Astrocyte (in vitro differentiated cells and primary cell): ENCODE measurements at regions not wholly inside any gene's neighbourhood (a gene's known extent, or its start where the extent isn't known, plus 50 kb on each side); places are given as distances from the start of the nearest gene placed in this dataset.

ENCODE experiments used
- DNase-seq: peaks from one replicate; pipeline ENCODE4 v3.0.0-alpha.2; 2010; ENCODE audit warnings: low read depth
- FAIRE-seq: peaks from 2 replicates; lab custom pipeline; 2011; peaks lifted over from hg19 to GRCh38; lab: Jason Lieb, UNC
- H2AFZ ChIP-seq: 2 replicates; pipeline ENCODE4 v1.6.0; 2012; ENCODE audit warnings: low read depth, low read length, inconsistent platforms
- H3K27ac ChIP-seq: 2 replicates; pipeline ENCODE4 v1.5.1; 2011; ENCODE audit warnings: low read depth, low read length, inconsistent platforms
- H3K27me3 ChIP-seq: 2 replicates; pipeline ENCODE4 v1.6.0; 2011; ENCODE audit warnings: low read length, inconsistent platforms; ENCODE audit not compliant: insufficient read depth
- H3K36me3 ChIP-seq: 2 replicates; pipeline ENCODE4 v1.5.1; 2011; ENCODE audit warnings: low read length, inconsistent platforms; ENCODE audit not compliant: insufficient read depth
- H3K4me1 ChIP-seq: 2 replicates; pipeline ENCODE4 v1.5.1; 2011; ENCODE audit warnings: low read length, inconsistent platforms; ENCODE audit not compliant: insufficient read depth
- H3K4me2 ChIP-seq: 2 replicates; pipeline ENCODE4 v1.6.0; 2012; ENCODE audit warnings: low read length, inconsistent platforms
- H3K4me3 ChIP-seq: 2 replicates; pipeline ENCODE4 v1.5.1; 2011; ENCODE audit warnings: low read depth, mild to moderate bottlenecking, low read length, inconsistent platforms; ENCODE audit not compliant: insufficient read depth
- H3K79me2 ChIP-seq: 2 replicates; pipeline ENCODE4 v1.6.0; 2012; ENCODE audit warnings: mild to moderate bottlenecking, low read length, inconsistent platforms; ENCODE audit not compliant: insufficient read depth
- H3K9ac ChIP-seq: 2 replicates; pipeline ENCODE4 v1.6.0; 2012; ENCODE audit warnings: mild to moderate bottlenecking, low read length, inconsistent platforms
- H3K9me3 ChIP-seq: 2 replicates; pipeline ENCODE4 v1.5.1; 2012; ENCODE audit warnings: low read depth, mild to moderate bottlenecking, low read length, inconsistent platforms; ENCODE audit not compliant: insufficient read depth
- H4K20me1 ChIP-seq: 2 replicates; pipeline ENCODE4 v1.6.0; 2012; ENCODE audit warnings: low read length, inconsistent platforms; ENCODE audit not compliant: insufficient read depth
- H3K27ac Mint-ChIP-seq: one replicate; pipeline ENCODE4 v1.8.0; 2021; ENCODE audit warnings: mild to moderate bottlenecking, mixed read lengths; ENCODE audit not compliant: unreplicated experiment
- H3K27me3 Mint-ChIP-seq: one replicate; pipeline ENCODE4 v1.8.0; 2021; ENCODE audit warnings: low read depth, mixed read lengths; ENCODE audit not compliant: unreplicated experiment
- H3K36me3 Mint-ChIP-seq: one replicate; pipeline ENCODE4 v1.8.0; 2021; ENCODE audit warnings: low read depth, mixed read lengths; ENCODE audit not compliant: unreplicated experiment
- H3K4me1 Mint-ChIP-seq: one replicate; pipeline ENCODE4 v1.8.0; 2021; ENCODE audit warnings: low read depth, mixed read lengths; ENCODE audit not compliant: unreplicated experiment
- H3K4me3 Mint-ChIP-seq: one replicate; pipeline ENCODE4 v1.8.0; 2021; ENCODE audit warnings: mild to moderate bottlenecking, moderate library complexity, mixed read lengths; ENCODE audit not compliant: unreplicated experiment
- H3K9me3 Mint-ChIP-seq: one replicate; pipeline ENCODE4 v1.8.0; 2021; ENCODE audit warnings: mild to moderate bottlenecking, mixed read lengths; ENCODE audit not compliant: unreplicated experiment
- EZH2 ChIP-seq: IDR thresholded peaks from 2 replicates; pipeline ENCODE4 v1.6.1; 2012; ENCODE audit warnings: mild to moderate bottlenecking, low read length, inconsistent platforms; ENCODE audit not compliant: insufficient read depth
- TF ChIP-seq, protein P1 (sequence below): IDR thresholded peaks from 2 replicates; pipeline ENCODE4 v1.5.1; 2011; ENCODE audit warnings: low read depth, mild to moderate bottlenecking, inconsistent platforms, low read length, moderate library complexity; ENCODE audit not compliant: insufficient read depth

DNA sequence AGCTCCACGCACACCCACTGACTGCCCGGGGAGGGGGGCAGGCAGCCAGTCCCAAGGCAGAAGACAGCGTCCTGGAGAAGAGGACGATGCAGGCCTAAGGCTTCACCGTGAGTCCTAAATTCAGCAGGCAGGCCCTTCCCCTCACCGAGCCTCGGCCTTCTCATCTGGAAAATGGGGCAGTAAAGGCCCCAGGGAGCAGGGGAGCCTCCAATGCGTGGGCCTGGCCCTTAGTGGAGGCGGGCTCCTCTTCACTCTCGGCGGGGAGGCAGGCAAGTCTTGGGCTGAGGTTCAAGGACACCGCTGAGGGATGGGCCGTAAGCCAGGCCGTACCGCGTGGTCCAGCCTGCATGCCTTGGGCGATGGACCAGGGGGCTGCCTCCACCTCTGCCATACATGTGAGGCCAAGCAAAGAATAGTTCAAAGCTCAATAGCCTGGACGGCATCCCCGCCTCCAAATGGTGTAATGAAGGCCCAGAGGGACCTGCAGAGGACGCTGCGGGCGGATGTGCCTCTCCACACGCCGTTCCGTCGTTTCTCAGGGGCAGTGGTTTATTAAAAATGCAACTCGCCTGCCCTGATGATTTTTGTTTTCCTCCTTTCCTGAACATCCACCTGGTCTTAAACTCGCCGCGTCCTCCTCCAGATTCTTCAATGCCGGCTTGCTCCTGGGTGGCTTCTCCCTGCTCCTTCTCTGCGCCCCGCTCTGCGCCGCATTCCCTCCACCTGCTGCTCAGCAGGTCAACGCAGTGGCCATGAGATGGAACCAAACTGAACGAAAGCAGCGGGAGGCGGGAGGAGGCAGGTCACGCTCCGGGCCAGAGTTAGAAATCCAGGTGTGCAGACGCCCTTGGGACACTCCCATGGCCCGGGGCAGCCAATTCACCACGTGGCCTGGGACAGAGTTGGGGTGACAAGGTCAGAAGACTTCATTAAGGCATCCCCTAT is 627.8 kb downstream of the TBC1D22A start:
- H3K9ac ChIP-seq, result no peak overlapping the region
- peaks cover 4% of the 10 kb centered on the region for H3K9me3 ChIP-seq
- peaks cover 11% of the 10 kb centered on the region for H3K9me3 Mint-ChIP-seq
- H3K27me3 ChIP-seq, result no peaks in the 10 kb centered on the region
- no peak overlapping the region for H3K4me3 ChIP-seq
- H3K36me3 Mint-ChIP-seq, result no peaks in the 10 kb centered on the region
- H3K4me1 Mint-ChIP-seq, result no peaks in the 10 kb centered on the region
- H2AFZ ChIP-seq, result no peak overlapping the region
- no peak overlapping the region for H3K4me3 Mint-ChIP-seq
- TF ChIP-seq, protein P1, sequence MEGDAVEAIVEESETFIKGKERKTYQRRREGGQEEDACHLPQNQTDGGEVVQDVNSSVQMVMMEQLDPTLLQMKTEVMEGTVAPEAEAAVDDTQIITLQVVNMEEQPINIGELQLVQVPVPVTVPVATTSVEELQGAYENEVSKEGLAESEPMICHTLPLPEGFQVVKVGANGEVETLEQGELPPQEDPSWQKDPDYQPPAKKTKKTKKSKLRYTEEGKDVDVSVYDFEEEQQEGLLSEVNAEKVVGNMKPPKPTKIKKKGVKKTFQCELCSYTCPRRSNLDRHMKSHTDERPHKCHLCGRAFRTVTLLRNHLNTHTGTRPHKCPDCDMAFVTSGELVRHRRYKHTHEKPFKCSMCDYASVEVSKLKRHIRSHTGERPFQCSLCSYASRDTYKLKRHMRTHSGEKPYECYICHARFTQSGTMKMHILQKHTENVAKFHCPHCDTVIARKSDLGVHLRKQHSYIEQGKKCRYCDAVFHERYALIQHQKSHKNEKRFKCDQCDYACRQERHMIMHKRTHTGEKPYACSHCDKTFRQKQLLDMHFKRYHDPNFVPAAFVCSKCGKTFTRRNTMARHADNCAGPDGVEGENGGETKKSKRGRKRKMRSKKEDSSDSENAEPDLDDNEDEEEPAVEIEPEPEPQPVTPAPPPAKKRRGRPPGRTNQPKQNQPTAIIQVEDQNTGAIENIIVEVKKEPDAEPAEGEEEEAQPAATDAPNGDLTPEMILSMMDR, result no peak
- TF ChIP-seq EZH2, result no peak
- no peak overlapping the region for H3K27ac Mint-ChIP-seq
- H3K27ac ChIP-seq, result no peak overlapping the region
- no peak for DNase-seq
- H3K27me3 Mint-ChIP-seq, result no peaks in the 10 kb centered on the region
- no peaks in the 10 kb centered on the region for H4K20me1 ChIP-seq
- no peak overlapping the region for H3K4me2 ChIP-seq
- no peaks in the 10 kb centered on the region for H3K4me1 ChIP-seq
- FAIRE-seq, result no peak
- H3K79me2 ChIP-seq, result no peaks in the 10 kb centered on the region
- H3K36me3 ChIP-seq, result no peaks in the 10 kb centered on the region

GRCh38 chr22:47389201-47389600 is 626.8 kb downstream of the TBC1D22A start:
- Mint-ChIP-seq H3K9me3 (peaks cover 11% of the 10 kb centered on the region), H3K4me3 (no peak overlapping the region), H3K27ac (no peak overlapping the region), H3K27me3 (no peaks in the 10 kb centered on the region), H3K4me1 (no peaks in the 10 kb centered on the region), H3K36me3 (no peaks in the 10 kb centered on the region)
- no peaks in the 10 kb centered on the region for H3K27me3 ChIP-seq
- TF ChIP-seq EZH2, result no peak
- TF ChIP-seq, protein P1, result no peak
- H4K20me1 ChIP-seq, result no peaks in the 10 kb centered on the region
- H3K4me3 ChIP-seq, result no peak overlapping the region
- DNase-seq (no peak), FAIRE-seq (no peak)
- no peaks in the 10 kb centered on the region for H3K4me1 ChIP-seq
- H3K9me3 ChIP-seq, result peaks cover 4% of the 10 kb centered on the region
- H3K79me2 ChIP-seq, result no peaks in the 10 kb centered on the region
- no peak overlapping the region for H3K4me2 ChIP-seq
- no peak overlapping the region for H2AFZ ChIP-seq
- H3K9ac ChIP-seq, result no peak overlapping the region
- no peaks in the 10 kb centered on the region for H3K36me3 ChIP-seq
- no peak overlapping the region for H3K27ac ChIP-seq

GRCh38 chr22:47388778-47389177 is 626.3 kb downstream of the TBC1D22A start:
- H3K4me1 Mint-ChIP-seq, result no peaks in the 10 kb centered on the region
- H3K36me3 Mint-ChIP-seq, result no peaks in the 10 kb centered on the region
- H3K27me3 Mint-ChIP-seq, result no peaks in the 10 kb centered on the region
- no peaks in the 10 kb centered on the region for H3K36me3 ChIP-seq
- H3K79me2 ChIP-seq, result no peaks in the 10 kb centered on the region
- no peak overlapping the region for H3K9ac ChIP-seq
- H3K27me3 ChIP-seq, result no peaks in the 10 kb centered on the region
- no peaks in the 10 kb centered on the region for H3K4me1 ChIP-seq
- peaks cover 4% of the 10 kb centered on the region for H3K9me3 ChIP-seq
- no peak for FAIRE-seq
- no peak for DNase-seq
- H3K4me2 ChIP-seq, result no peak overlapping the region
- no peaks in the 10 kb centered on the region for H4K20me1 ChIP-seq
- no peak overlapping the region for H3K4me3 Mint-ChIP-seq
- no peak overlapping the region for H2AFZ ChIP-seq
- no peak overlapping the region for H3K27ac Mint-ChIP-seq
- TF ChIP-seq, protein P1, result no peak
- TF ChIP-seq EZH2, result no peak
- peaks cover 14% of the 10 kb centered on the region for H3K9me3 Mint-ChIP-seq
- no peak overlapping the region for H3K27ac ChIP-seq
- no peak overlapping the region for H3K4me3 ChIP-seq
